ENCODE measurements at regions not wholly inside any gene's neighbourhood (a gene's known extent, or its start where the extent isn't known, plus 50 kb on each side); places are given as distances from the start of the nearest gene placed in this dataset.

DNA sequence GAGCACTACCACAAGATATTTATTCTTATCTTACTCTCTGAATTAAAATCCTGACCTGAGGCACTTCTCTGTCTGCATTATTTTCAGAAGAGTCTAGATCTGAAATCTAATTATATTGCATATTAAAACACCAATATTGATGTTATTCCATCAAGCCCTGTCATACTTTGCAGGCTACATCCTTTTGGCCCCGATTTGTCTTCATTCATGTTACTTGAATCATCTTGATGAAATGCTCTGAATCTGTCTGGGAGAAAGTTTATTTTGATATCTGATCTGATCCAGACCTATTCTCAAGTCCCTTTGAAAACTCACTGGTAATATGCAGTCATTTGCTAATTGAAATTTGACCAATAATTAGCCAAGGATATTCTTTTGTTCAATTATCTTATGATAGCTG, 79.9 kb downstream of the BBS10 start:
- no peak for TF ChIP-seq YY1 (IDR thresholded peaks at IDR 0.05; ENCODE audit: insufficient read depth, insufficient read length)
- TF ChIP-seq ZNF274 (IDR thresholded peaks at IDR 0.05; ENCODE audit: low read depth, low read length) = no peak

Measured in NT2/D1 (cell line).